NT2/D1 (cell line): ENCODE measurements at regions not wholly inside any gene's neighbourhood (a gene's known extent, or its start where the extent isn't known, plus 50 kb on each side); places are given as distances from the start of the nearest gene placed in this dataset.

Experiments used
- SUZ12 ChIP-seq: IDR thresholded peaks from 2 replicates; pipeline ENCODE4 v1.6.1; 2011; ENCODE audit not compliant: insufficient read length, insufficient read depth; ENCODE audit errors: extremely low read depth
- YY1 ChIP-seq: IDR thresholded peaks from 2 replicates; pipeline ENCODE4 v1.6.1; 2011; ENCODE audit not compliant: insufficient read length, insufficient read depth
- ZNF274 ChIP-seq: IDR thresholded peaks from 2 replicates; pipeline ENCODE4 v1.6.1; 2011; ENCODE audit warnings: mild to moderate bottlenecking, low read depth, low read length

- TF ChIP-seq SUZ12 (no peak), YY1 (no peak), ZNF274 (no peak)
Measured at GRCh38 chr13:100800283-100800875, 125.8 kb upstream of the TMTC4 start.
